Panc1 (cell line): ENCODE measurements at regions not wholly inside any gene's neighbourhood (a gene's known extent, or its start where the extent isn't known, plus 50 kb on each side); places are given as distances from the start of the nearest gene placed in this dataset.

Experiments
- ATAC-seq: fragments of 200-7000 bp; cut with Tn5 transposase; 2 replicates; pipeline ENCODE4 v1.9.1; 2020; ENCODE audit warnings: mild to moderate bottlenecking, moderate library complexity
- BruUV-seq: library from RNA; stranded (reverse); fragments of 400-500 nt; replicated peaks from 2 replicates; lab custom pipeline; 2021; lab: Mats Ljungman, UMichigan
- CTCF ChIA-PET: fragments of 300-600 bp; sonication (Branson Sonifier 250); formaldehyde crosslinking; loops from one replicate; lab custom pipeline; 2022; ENCODE audit warnings: antibody characterized with exemption; lab: Charles Lee
- POLR2A ChIA-PET: fragments of 300-600 bp; sonication (Branson Sonifier 250); formaldehyde crosslinking; loops from one replicate; lab custom pipeline; 2022; ENCODE audit warnings: antibody characterized with exemption; lab: Charles Lee
- DNase-seq: peaks from one replicate; pipeline ENCODE4 v3.0.0-alpha.2; 2010; ENCODE audit warnings: low read depth, low spot score
- H3K27ac ChIP-seq: 2 replicates; pipeline ENCODE4 v1.5.1; 2011; ENCODE audit warnings: mild to moderate bottlenecking, low read length, inconsistent platforms
- H3K27me3 ChIP-seq: fragments of 200-500 bp; sonication (Bioruptor generic); 2 replicates; pipeline ENCODE4 v1.6.0; 2014; ENCODE audit warnings: low read length, inconsistent platforms; ENCODE audit not compliant: control insufficient read depth, insufficient read depth
- H3K36me3 ChIP-seq: fragments of 200-500 bp; sonication (Bioruptor generic); 2 replicates; pipeline ENCODE4 v1.5.1; 2014; ENCODE audit warnings: inconsistent platforms, mild to moderate bottlenecking, low read length, moderate library complexity; ENCODE audit not compliant: control insufficient read depth, insufficient read depth
- H3K4me1 ChIP-seq: 2 replicates; pipeline ENCODE4 v1.5.1; 2011; ENCODE audit warnings: inconsistent platforms, mild to moderate bottlenecking, low read length, moderate library complexity; ENCODE audit not compliant: control insufficient read depth, insufficient read depth
- H3K4me3 ChIP-seq, 2 experiments: 2 replicates each; pipeline ENCODE4 v1.5.1; 2011 to 2012; ENCODE audit warnings: low read depth in 2 of 2, low read length in 2 of 2, mild to moderate bottlenecking in 2 of 2, inconsistent platforms in 1 of 2, moderate library complexity in 1 of 2
- H3K9me3 ChIP-seq: fragments of 200-500 bp; sonication (Bioruptor generic); 2 replicates; pipeline ENCODE4 v1.5.1; 2014; ENCODE audit warnings: low read depth, mild to moderate bottlenecking, inconsistent platforms, low read length, moderate library complexity; ENCODE audit not compliant: control insufficient read depth, insufficient read depth
- CTCF ChIP-seq: fragments of 450-650 bp; IDR thresholded peaks from 2 replicates; pipeline ENCODE4 v1.5.1; 2017; ENCODE audit warnings: mild to moderate bottlenecking
- POLR2AphosphoS5 ChIP-seq: IDR thresholded peaks from 2 replicates; pipeline ENCODE4 v1.6.1; 2012; ENCODE audit warnings: mild to moderate bottlenecking, low read depth, low read length, moderate library complexity
- SIN3A ChIP-seq: IDR thresholded peaks from 2 replicates; pipeline ENCODE4 v1.6.1; 2012; ENCODE audit warnings: low read depth, mild to moderate bottlenecking, low read length, moderate library complexity, borderline replicate concordance; ENCODE audit not compliant: insufficient read depth
- TCF7L2 ChIP-seq: IDR thresholded peaks from 2 replicates; pipeline ENCODE4 v1.6.1; 2011; ENCODE audit warnings: mild to moderate bottlenecking, low read depth, low read length, inconsistent platforms
- in situ Hi-C: cut with HindIII; loops from 2 replicates; pipeline ENCODE4 v1.10.0; 2016; ENCODE audit warnings: low sequenced_read_pairs, low pct_unique_long_range_greater_than_20kb
- intact Hi-C: fragments of 100-400 bp; cut with micrococcal nuclease; formaldehyde crosslinking; loops from one replicate; pipeline ENCODE4 v1.10.0; 2022; ENCODE audit not compliant: unreplicated experiment
- TF ChIP-seq, protein P1 (sequence below), 2 experiments: IDR thresholded peaks; 2 replicates each; pipeline ENCODE4 v1.6.1; 2011 to 2012; ENCODE audit warnings: low read depth in 2 of 2, control low read depth in 1 of 2, low read length in 1 of 2, mild to moderate bottlenecking in 1 of 2, moderate library complexity in 1 of 2; ENCODE audit not compliant: insufficient read depth in 1 of 2

DNA sequence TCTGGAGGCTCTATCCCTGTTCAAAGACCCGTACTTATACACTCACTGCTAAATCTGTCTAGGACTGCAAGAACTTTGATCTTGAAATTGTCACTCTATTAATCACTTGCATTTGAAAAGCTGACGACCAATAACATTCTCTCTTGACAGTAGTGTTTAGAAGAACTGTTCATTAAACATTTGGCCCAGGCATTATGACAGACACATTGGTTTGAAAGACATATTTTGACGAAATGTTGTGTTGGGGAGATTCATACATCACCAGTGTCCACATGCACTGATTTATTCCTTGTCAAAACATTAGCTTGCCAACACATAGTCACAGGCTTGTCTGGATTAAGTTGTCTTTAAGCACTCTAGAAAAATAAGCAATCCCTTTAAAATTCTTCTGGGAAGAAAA lies 951.3 kb downstream of the ADGRL2 start:
- Histone ChIP-seq H3K36me3 (no peaks in the 10 kb centered on the region), H3K4me1 (no peaks in the 10 kb centered on the region), H3K4me3 (no peak overlapping the region), H3K27ac (no peak overlapping the region), H3K27me3 (no peaks in the 10 kb centered on the region), H3K9me3 (peaks cover 7% of the 10 kb centered on the region; the same call in 1 of the 2 replicates)
- no TSS peak for BruUV-seq
- in situ Hi-C loops, result no loop called here
- POLR2A ChIA-PET, result no interaction called here
- CTCF ChIA-PET, result no interaction called here
- TF ChIP-seq SIN3A (no peak), CTCF (no peak), TCF7L2 (no peak), POLR2AphosphoS5 (no peak)
- TF ChIP-seq, protein P1, sequence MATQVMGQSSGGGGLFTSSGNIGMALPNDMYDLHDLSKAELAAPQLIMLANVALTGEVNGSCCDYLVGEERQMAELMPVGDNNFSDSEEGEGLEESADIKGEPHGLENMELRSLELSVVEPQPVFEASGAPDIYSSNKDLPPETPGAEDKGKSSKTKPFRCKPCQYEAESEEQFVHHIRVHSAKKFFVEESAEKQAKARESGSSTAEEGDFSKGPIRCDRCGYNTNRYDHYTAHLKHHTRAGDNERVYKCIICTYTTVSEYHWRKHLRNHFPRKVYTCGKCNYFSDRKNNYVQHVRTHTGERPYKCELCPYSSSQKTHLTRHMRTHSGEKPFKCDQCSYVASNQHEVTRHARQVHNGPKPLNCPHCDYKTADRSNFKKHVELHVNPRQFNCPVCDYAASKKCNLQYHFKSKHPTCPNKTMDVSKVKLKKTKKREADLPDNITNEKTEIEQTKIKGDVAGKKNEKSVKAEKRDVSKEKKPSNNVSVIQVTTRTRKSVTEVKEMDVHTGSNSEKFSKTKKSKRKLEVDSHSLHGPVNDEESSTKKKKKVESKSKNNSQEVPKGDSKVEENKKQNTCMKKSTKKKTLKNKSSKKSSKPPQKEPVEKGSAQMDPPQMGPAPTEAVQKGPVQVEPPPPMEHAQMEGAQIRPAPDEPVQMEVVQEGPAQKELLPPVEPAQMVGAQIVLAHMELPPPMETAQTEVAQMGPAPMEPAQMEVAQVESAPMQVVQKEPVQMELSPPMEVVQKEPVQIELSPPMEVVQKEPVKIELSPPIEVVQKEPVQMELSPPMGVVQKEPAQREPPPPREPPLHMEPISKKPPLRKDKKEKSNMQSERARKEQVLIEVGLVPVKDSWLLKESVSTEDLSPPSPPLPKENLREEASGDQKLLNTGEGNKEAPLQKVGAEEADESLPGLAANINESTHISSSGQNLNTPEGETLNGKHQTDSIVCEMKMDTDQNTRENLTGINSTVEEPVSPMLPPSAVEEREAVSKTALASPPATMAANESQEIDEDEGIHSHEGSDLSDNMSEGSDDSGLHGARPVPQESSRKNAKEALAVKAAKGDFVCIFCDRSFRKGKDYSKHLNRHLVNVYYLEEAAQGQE (IDR thresholded peaks at IDR 0.05; ENCODE audit: insufficient read depth in 1 of 2, low read depth in 2 of 2, low read length in 1 of 2), result no peak
- intact Hi-C loops, result no loop called here
- DNase-seq, result no peak
- no peak for ATAC-seq

GRCh38 chr1:82733645-82734044 lies 932.9 kb downstream of the ADGRL2 start:
- in situ Hi-C loops, result no loop called here
- Histone ChIP-seq H3K4me1 (no peaks in the 10 kb centered on the region), H3K36me3 (no peaks in the 10 kb centered on the region), H3K9me3 (peaks cover 21% of the 10 kb centered on the region), H3K4me3 (no peak overlapping the region), H3K27ac (no peak overlapping the region), H3K27me3 (no peaks in the 10 kb centered on the region)
- ChIA-PET CTCF (no interaction called here), POLR2A (no interaction called here)
- no TSS peak for BruUV-seq
- intact Hi-C loops, result no loop called here
- TF ChIP-seq POLR2AphosphoS5 (no peak), SIN3A (no peak), CTCF (no peak), TCF7L2 (no peak)
- TF ChIP-seq, protein P1 (IDR thresholded peaks at IDR 0.05; ENCODE audit: insufficient read depth in 1 of 2, low read depth in 2 of 2, low read length in 1 of 2), result no peak
- DNase-seq (no peak), ATAC-seq (no peak)
